KMS-11 (cell line): ENCODE measurements at regions not wholly inside any gene's neighbourhood (a gene's known extent, or its start where the extent isn't known, plus 50 kb on each side); places are given as distances from the start of the nearest gene placed in this dataset.

ENCODE experiments used
- H2AFZ ChIP-seq: fragments of 200-600 bp; sonication (generic); 2 replicates; pipeline ENCODE4 v1.6.1; 2016; ENCODE audit warnings: antibody characterized with exemption, mixed run types, low read depth
- H3K27ac ChIP-seq: fragments of 200-600 bp; sonication (generic); 2 replicates; pipeline ENCODE4 v1.6.1; 2016; ENCODE audit warnings: mild to moderate bottlenecking, mixed run types
- H3K27me3 ChIP-seq: fragments of 200-600 bp; sonication (generic); 2 replicates; pipeline ENCODE4 v1.6.1; 2017; ENCODE audit warnings: mild to moderate bottlenecking, low read depth, mixed run types, moderate library complexity; ENCODE audit not compliant: insufficient read depth
- H3K36me3 ChIP-seq: fragments of 200-600 bp; sonication (generic); 2 replicates; pipeline ENCODE4 v1.6.1; 2017; ENCODE audit warnings: mild to moderate bottlenecking, mixed run types; ENCODE audit not compliant: insufficient read depth
- H3K4me1 ChIP-seq: fragments of 200-600 bp; sonication (generic); 2 replicates; pipeline ENCODE4 v1.6.1; 2016; ENCODE audit warnings: mild to moderate bottlenecking, low read depth, mixed run types; ENCODE audit not compliant: poor library complexity, severe bottlenecking
- H3K4me2 ChIP-seq: fragments of 200-600 bp; sonication (generic); 2 replicates; pipeline ENCODE4 v1.7.0; 2016; ENCODE audit warnings: mild to moderate bottlenecking, mixed run types
- H3K4me3 ChIP-seq: fragments of 200-600 bp; sonication (generic); IDR thresholded peaks from 2 replicates; pipeline ENCODE4 v1.6.1; 2017; ENCODE audit warnings: low read depth, low read length, mixed read lengths; ENCODE audit not compliant: insufficient read depth
- H3K79me2 ChIP-seq: fragments of 200-600 bp; sonication (generic); 2 replicates; pipeline ENCODE4 v1.6.1; 2016; ENCODE audit warnings: low read depth, mixed run types; ENCODE audit not compliant: insufficient read depth
- H3K9ac ChIP-seq: fragments of 200-600 bp; sonication (generic); 2 replicates; pipeline ENCODE4 v1.6.1; 2016; ENCODE audit warnings: mild to moderate bottlenecking, mixed run types
- H4K20me1 ChIP-seq: fragments of 200-600 bp; sonication (generic); 2 replicates; pipeline ENCODE4 v1.6.1; 2016; ENCODE audit warnings: mild to moderate bottlenecking, mixed run types; ENCODE audit not compliant: insufficient read depth
- CTCF ChIP-seq: fragments of 200-600 bp; sonication (generic); conservative IDR thresholded peaks from 2 replicates; pipeline ENCODE4 v1.6.1; 2017; ENCODE audit warnings: low read depth, mild to moderate bottlenecking, antibody characterized with exemption, low read length, moderate library complexity, mixed read lengths

- no peak for TF ChIP-seq CTCF
Measured at GRCh38 chr11:36724742-36725385, 126.8 kb upstream of the RAG2 start.

GRCh38 chr11:36722421-36722820 is 124.4 kb upstream of the RAG2 start:
- Histone ChIP-seq H3K9ac (no peak overlapping the region), H3K4me3 (no peak overlapping the region), H3K79me2 (no peaks in the 10 kb centered on the region), H3K27ac (no peak overlapping the region), H2AFZ (no peak overlapping the region), H3K27me3 (no peaks in the 10 kb centered on the region), H3K4me1 (no peaks in the 10 kb centered on the region), H4K20me1 (no peaks in the 10 kb centered on the region), H3K4me2 (no peak overlapping the region), H3K36me3 (no peaks in the 10 kb centered on the region)
- no peak for TF ChIP-seq CTCF

More at GRCh38 chr11:36724742-36725385, 126.8 kb upstream of the RAG2 start:
- no peaks in the 10 kb centered on the region for H4K20me1 ChIP-seq
- H3K27me3 ChIP-seq = no peaks in the 10 kb centered on the region
- H2AFZ ChIP-seq = no peak overlapping the region
- no peak overlapping the region for H3K9ac ChIP-seq
- H3K27ac ChIP-seq = no peak overlapping the region
- no peak overlapping the region for H3K4me2 ChIP-seq
- no peaks in the 10 kb centered on the region for H3K4me1 ChIP-seq
- H3K79me2 ChIP-seq = no peaks in the 10 kb centered on the region
- H3K36me3 ChIP-seq = no peaks in the 10 kb centered on the region
- no peak overlapping the region for H3K4me3 ChIP-seq

GRCh38 chr11:36719358-36720107 is 121.5 kb upstream of the RAG2 start:
- no peak overlapping the region for H3K4me2 ChIP-seq
- no peaks in the 10 kb centered on the region for H3K36me3 ChIP-seq
- H3K79me2 ChIP-seq = no peaks in the 10 kb centered on the region

GRCh38 chr11:36718451-36718850 is 120.4 kb upstream of the RAG2 start:
- H3K4me3 ChIP-seq = no peak overlapping the region
- no peak overlapping the region for H3K4me2 ChIP-seq

More at GRCh38 chr11:36719358-36720107, 121.5 kb upstream of the RAG2 start:
- no peak overlapping the region for H3K9ac ChIP-seq
- no peak overlapping the region for H2AFZ ChIP-seq
- H3K4me3 ChIP-seq = no peak overlapping the region
- TF ChIP-seq CTCF = no peak
- H3K27ac ChIP-seq = no peak overlapping the region
- H3K27me3 ChIP-seq = no peaks in the 10 kb centered on the region
- no peaks in the 10 kb centered on the region for H4K20me1 ChIP-seq
- H3K4me1 ChIP-seq = no peaks in the 10 kb centered on the region

More at GRCh38 chr11:36718451-36718850, 120.4 kb upstream of the RAG2 start:
- no peaks in the 10 kb centered on the region for H3K79me2 ChIP-seq
- no peaks in the 10 kb centered on the region for H3K27me3 ChIP-seq
- H4K20me1 ChIP-seq = no peaks in the 10 kb centered on the region
- no peak overlapping the region for H2AFZ ChIP-seq
- H3K36me3 ChIP-seq = no peaks in the 10 kb centered on the region
- TF ChIP-seq CTCF = no peak
- no peaks in the 10 kb centered on the region for H3K4me1 ChIP-seq
- no peak overlapping the region for H3K27ac ChIP-seq
- H3K9ac ChIP-seq = no peak overlapping the region
